Adrenal gland (tissue), 9 donors: ENCODE measurements at regions not wholly inside any gene's neighbourhood (a gene's known extent, or its start where the extent isn't known, plus 50 kb on each side); places are given as distances from the start of the nearest gene placed in this dataset.

Source experiments
- DNase-seq, 7 donors: peaks; one replicate each; pipeline ENCODE4 v3.0.0-alpha.2; 2019 to 2020
- H3K27ac ChIP-seq, 5 donors: fragments of 200-600 bp; sonication (generic) in 4 of 5; 1 replicate in 3 of 5; 2 replicates in 2 of 5; pipeline versions ENCODE4 v1.5.1 to v1.8.0; 2016 to 2020; ENCODE audit warnings: mild to moderate bottlenecking in 1 of 5
- H3K27me3 ChIP-seq: fragments of 200-600 bp; 2 replicates; pipeline ENCODE4 v1.8.0; 2021
- H3K36me3 ChIP-seq, 2 donors: fragments of 200-600 bp; replicated peaks in 1 of 2; 1 replicate in 1 of 2; 2 replicates in 1 of 2; pipeline versions ENCODE4 v1.5.1 to v1.8.0; 2018 to 2022
- H3K4me1 ChIP-seq, 2 donors: fragments of 200-600 bp; replicated peaks in 1 of 2; 1 replicate in 1 of 2; 2 replicates in 1 of 2; pipeline versions ENCODE4 v1.5.1 to v1.8.0; 2018 to 2021
- H3K4me3 ChIP-seq, 4 donors: fragments of 200-600 bp; sonication (generic) in 3 of 4; one replicate each; pipeline ENCODE4 v1.5.1; 2016 to 2018
- H3K9me3 ChIP-seq, 3 donors: fragments of 200-600 bp; sonication (generic) in 1 of 3; replicated peaks in 1 of 3; 1 replicate in 2 of 3; 2 replicates in 1 of 3; pipeline versions ENCODE4 v1.5.1 to v1.8.0; 2016 to 2021
- POLR2A ChIP-seq, 2 donors: fragments of 450-650 bp; IDR thresholded peaks; one replicate each; pipeline ENCODE4 v1.6.1; 2017; ENCODE audit warnings: antibody characterized with exemption in 2 of 2, mild to moderate bottlenecking in 2 of 2, moderate library complexity in 1 of 2
- WGBS, 4 donors: extraction: QIAGEN DNeasy Blood & Tissue Kit in 2 of 4; methylation state at CpG; one replicate each; pipeline versions ENCODE4 v1.1.5 to v1.1.7; 2013 to 2017; 5-methylcytosine and 5-hydroxymethylcytosine counted together
- intact Hi-C, 2 donors: fragments of 100-400 bp; cut with DNase I; formaldehyde crosslinking; loops; one replicate each; pipeline versions ENCODE4 v1.14.1 to v1.15.0; 2022 to 2023
- TF ChIP-seq, protein P1 (sequence below), 6 experiments: fragments of 450-650 bp in 4 of 6; fragments of 200-600 bp in 2 of 6; sonication (generic) in 1 of 6; IDR thresholded peaks; 1 replicate in 5 of 6; 2 replicates in 1 of 6; pipeline versions ENCODE4 v1.5.1 to v1.8.0; 2016 to 2021; ENCODE audit warnings: antibody characterized with exemption in 6 of 6, mild to moderate bottlenecking in 2 of 6, moderate library complexity in 1 of 6
- donor health status: healthy with polysubstance abuse.
- donor health status: Bipolar disorder and iron deficiency.
- donor health status: DM: yes; HTN: yes; CAD: no.
- donor health status: DM: no; HTN: no; CAD: no.
- donor health status: DM: no; HTN: no; CAD: no.

DNA sequence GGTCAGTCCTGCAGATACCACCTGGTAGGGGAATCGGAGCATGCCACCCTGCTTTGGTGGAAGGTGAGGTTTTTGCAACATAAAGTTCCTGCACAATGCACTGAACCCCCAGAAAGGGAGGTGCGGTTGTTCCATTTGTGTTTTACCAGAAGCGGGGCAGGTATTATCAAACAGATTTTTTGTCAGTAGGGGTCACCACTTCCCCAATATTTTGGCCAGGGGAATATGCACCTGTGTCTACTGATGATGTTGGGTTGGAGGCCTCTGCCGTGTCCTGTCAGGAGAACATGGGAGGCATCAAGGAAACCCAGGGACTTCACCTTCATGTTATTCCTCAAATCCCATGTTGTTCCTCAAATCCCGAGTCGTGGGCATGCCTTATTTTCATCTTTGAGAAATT lies 438.7 kb downstream of the NTRK2 start:
- Histone ChIP-seq H3K4me3 (no peak overlapping the region), H3K4me1 (no peaks in the 10 kb centered on the region), H3K36me3 (no peaks in the 10 kb centered on the region), H3K27ac (no peak overlapping the region), H3K27me3 (no peaks in the 10 kb centered on the region), H3K9me3 (no peaks in the 10 kb centered on the region)
- DNase-seq = no peak
- TF ChIP-seq, protein P1, sequence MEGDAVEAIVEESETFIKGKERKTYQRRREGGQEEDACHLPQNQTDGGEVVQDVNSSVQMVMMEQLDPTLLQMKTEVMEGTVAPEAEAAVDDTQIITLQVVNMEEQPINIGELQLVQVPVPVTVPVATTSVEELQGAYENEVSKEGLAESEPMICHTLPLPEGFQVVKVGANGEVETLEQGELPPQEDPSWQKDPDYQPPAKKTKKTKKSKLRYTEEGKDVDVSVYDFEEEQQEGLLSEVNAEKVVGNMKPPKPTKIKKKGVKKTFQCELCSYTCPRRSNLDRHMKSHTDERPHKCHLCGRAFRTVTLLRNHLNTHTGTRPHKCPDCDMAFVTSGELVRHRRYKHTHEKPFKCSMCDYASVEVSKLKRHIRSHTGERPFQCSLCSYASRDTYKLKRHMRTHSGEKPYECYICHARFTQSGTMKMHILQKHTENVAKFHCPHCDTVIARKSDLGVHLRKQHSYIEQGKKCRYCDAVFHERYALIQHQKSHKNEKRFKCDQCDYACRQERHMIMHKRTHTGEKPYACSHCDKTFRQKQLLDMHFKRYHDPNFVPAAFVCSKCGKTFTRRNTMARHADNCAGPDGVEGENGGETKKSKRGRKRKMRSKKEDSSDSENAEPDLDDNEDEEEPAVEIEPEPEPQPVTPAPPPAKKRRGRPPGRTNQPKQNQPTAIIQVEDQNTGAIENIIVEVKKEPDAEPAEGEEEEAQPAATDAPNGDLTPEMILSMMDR (IDR thresholded peaks at IDR 0.05) = no peak
- TF ChIP-seq POLR2A (IDR thresholded peaks at IDR 0.05) = no peak
- 78 to 87% (median 82%) methylated on average over 6 of the region's 6 CpGs for WGBS, 4 donors
- intact Hi-C loops = no loop called here

DNA sequence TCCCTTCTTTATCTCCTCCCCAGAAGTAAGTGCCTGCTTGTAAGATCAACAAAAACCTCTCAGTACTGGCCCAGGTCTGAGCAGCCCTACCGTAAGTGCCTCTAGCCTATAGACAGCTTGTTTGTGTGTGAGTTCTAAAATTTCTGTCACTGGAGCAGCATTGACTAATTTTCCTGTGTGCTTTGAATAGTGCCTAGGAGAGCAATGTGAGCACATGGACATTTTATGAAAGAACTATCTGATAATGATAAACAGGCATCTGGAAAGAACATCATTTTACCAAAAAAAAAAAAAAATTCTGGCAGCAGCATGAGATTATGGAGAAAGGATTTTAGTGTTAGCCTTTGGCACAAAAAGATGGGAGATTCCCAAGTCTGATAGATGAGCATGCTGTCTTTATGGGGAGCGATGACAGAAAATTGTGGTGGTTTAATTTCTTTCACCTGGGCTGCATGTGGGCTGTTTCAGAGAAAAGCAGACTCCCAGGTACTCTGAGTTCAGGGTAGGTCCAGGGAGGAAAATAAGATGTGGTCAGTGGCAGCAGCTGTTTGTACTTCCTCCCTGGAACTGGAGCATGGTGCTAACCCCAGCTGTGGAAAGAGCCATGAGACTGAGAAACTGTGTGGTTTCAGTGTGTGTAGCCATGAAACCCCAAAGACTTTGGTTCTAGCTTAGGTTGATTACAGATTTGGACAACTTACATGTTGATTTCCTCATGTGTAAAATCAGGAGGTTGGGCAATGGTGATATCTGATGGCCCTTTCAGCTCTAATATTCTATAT lies 419.9 kb downstream of the NTRK2 start:
- 53 to 73% (median 67%) methylated on average over 2 of the region's 2 CpGs for WGBS, 4 donors
- no peak overlapping the region for H3K27ac ChIP-seq
- H3K4me1 ChIP-seq = no peaks in the 10 kb centered on the region
- H3K9me3 ChIP-seq = no peaks in the 10 kb centered on the region
- intact Hi-C loops = no loop called here
- no peaks in the 10 kb centered on the region for H3K36me3 ChIP-seq
- TF ChIP-seq, protein P1 (IDR thresholded peaks at IDR 0.05) = no peak
- TF ChIP-seq POLR2A (IDR thresholded peaks at IDR 0.05) = no peak
- no peak for DNase-seq
- no peak overlapping the region for H3K4me3 ChIP-seq
- no peaks in the 10 kb centered on the region for H3K27me3 ChIP-seq

DNA sequence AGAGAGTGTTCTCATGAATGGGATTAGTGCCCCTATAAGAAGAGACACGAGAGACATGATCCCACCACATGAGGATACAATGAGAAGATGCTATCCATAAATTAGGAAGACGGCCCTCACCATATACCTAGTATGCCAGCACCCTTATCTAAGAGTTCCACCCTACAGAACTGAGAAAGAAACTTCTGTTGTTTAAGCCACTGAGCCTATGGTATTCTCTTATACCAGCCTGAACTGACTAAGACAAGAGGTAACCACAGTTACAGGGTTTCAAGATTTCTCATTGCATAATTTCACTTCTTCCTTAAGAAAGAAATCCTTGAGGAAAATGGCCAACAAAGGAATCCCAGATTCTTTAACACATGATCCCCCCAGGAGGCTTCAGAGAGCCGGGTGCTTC lies 412.4 kb downstream of the NTRK2 start:
- DNase-seq = no peak
- H3K4me3 ChIP-seq = no peak overlapping the region
- no peak overlapping the region for H3K27ac ChIP-seq
- TF ChIP-seq, protein P1 (IDR thresholded peaks at IDR 0.05) = no peak
- TF ChIP-seq POLR2A (IDR thresholded peaks at IDR 0.05) = no peak
- H3K36me3 ChIP-seq = no peaks in the 10 kb centered on the region
- no peaks in the 10 kb centered on the region for H3K27me3 ChIP-seq
- WGBS, 4 donors = 78 to 85% (median 82%) methylated on average over 3 of the region's 3 CpGs
- no peaks in the 10 kb centered on the region for H3K4me1 ChIP-seq
- no peaks in the 10 kb centered on the region for H3K9me3 ChIP-seq
- intact Hi-C loops = no loop called here

DNA sequence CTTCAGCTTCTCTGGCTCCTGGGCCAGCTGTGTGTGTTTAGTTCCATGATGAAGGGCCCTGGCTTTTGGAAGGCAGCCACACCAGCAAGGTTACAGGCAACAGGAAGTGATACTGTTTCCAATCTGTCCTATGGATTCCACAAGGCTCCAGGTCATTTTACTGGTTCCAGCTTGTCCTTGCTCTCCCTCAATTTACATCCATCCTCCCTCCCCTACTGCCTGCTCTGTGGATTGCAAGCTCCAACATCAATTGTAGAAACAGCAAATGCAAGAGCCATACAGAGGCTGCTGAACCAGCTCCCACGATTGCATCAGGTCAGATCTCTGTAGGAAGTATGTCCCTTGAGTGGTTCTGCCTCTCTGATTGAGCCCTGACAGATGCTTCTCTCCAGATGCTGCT lies 409.8 kb downstream of the NTRK2 start:
- H3K9me3 ChIP-seq = no peaks in the 10 kb centered on the region
- H3K27me3 ChIP-seq = no peaks in the 10 kb centered on the region
- 61 to 73% (median 64%) methylated on average over 1 of the region's 1 CpG for WGBS, 4 donors
- H3K4me1 ChIP-seq = no peaks in the 10 kb centered on the region
- no peak for DNase-seq
- no peaks in the 10 kb centered on the region for H3K36me3 ChIP-seq
- intact Hi-C loops = no loop called here
- H3K27ac ChIP-seq = no peak overlapping the region
- TF ChIP-seq, protein P1 (IDR thresholded peaks at IDR 0.05) = no peak
- no peak for TF ChIP-seq POLR2A (IDR thresholded peaks at IDR 0.05)
- no peak overlapping the region for H3K4me3 ChIP-seq
